Putamen (tissue), 1 donor: ENCODE measurements at regions not wholly inside any gene's neighbourhood (a gene's known extent, or its start where the extent isn't known, plus 50 kb on each side); places are given as distances from the start of the nearest gene placed in this dataset.
A peak's percentile ranks its signal among the peaks of the same experiment; 100 is the strongest.

Source experiments
- DNase-seq: peaks from one replicate; pipeline ENCODE4 v3.0.0-alpha.2; 2016; ENCODE audit warnings: low spot score

DNA sequence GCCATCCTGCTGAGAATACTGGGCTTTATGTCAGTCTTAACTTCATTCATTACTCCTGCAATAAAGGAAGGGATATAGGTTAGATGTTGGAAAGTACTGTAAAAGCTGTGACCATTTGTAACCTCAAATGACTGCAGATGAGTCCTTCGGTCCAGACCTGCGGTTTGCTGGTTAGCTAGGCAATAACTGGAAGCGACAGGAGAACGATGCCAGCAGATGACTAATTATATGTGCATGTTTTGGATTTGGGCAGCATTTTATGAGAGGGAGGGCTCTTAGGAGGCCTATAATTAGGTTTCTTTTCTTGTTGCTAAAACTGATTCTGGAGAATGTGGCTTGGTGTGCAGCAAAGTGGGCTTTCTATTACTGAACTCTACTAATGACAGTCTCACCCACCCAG, 205.6 kb downstream of the TMEM182 start:
- DNase-seq: no peak

DNA sequence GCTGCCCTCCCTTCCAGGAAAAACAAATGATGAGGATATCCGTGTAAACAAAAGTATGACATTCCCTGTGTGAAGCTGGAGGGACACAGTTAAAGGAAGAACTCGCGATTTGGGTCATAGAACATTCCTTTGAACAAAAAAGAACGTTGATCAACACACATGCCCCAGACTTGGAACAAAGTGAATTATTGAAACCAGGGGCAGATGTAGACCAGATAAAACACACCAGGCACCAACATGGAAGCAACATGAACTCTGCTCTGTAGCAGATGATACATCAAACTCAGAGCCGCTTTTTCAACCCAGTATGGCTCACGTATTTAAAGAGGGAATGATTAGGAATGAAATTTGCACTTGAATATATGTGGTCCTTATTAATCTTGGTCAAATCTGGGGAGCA, 206.5 kb downstream of the TMEM182 start:
- DNase-seq: no peak

DNA sequence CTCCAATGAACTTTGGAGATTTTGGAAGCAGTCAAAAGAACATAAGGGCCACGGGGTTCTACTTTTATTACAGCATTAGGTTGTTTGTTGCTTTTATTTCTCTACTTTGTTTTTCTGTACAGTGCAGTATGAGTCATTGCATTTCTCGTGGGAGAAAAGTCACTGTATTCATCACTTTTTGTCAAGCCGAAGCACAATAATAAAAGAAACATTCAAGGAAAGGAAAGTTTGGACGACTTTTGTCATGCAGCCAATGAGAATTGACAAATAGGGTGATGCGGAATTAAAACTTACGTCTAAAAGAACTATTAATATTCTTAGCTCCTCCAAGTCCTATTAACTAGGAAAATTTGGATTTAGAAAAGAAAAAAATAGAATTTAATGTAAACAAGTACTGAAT, 209.9 kb downstream of the TMEM182 start:
- DNase-seq: no peak

DNA sequence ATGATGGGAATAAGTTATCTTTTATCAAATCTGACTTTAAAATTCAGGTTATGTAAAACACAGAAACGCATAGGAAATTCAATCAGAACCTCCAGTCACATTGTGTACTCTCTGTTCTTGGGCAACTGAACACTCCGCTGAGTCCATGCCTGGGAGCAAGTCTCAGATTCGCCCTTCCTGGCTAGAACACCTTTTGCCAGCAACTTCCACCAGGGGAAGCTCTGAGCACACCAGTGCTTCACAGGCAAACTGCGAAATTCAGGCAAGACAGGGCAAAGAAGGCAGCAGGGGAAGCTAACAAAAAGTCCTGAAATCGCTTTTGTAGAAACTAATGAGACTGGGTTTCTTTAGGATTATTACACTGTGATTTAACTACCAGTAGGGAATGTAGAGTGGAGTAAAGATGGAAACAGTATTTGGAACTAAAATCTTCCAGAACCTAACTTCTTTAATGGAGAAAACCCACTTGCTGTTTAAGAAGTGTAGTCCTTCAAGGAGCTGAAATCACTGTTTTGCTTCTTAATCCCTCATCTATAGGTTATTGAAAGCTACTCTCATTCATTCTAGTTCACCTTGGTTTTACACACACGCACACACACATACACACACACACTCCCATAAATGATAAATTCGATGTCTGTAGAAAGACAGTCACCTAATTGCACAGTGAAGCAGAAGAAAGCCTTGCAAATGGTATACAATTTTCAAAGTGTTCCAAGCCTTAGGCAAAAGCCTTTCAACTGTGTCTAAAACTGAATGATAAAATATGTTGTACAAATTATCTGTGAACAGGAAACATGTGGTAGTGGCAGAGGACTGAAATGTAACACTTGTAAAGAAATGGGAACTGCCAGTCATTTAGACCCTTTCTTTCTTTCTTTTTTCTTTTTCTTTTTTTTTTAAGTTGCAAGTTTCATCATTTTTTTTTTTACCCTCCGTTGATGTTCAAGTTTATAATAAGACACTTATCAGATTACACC, 214.5 kb downstream of the TMEM182 start:
- DNase-seq: peak; percentile 69

DNA sequence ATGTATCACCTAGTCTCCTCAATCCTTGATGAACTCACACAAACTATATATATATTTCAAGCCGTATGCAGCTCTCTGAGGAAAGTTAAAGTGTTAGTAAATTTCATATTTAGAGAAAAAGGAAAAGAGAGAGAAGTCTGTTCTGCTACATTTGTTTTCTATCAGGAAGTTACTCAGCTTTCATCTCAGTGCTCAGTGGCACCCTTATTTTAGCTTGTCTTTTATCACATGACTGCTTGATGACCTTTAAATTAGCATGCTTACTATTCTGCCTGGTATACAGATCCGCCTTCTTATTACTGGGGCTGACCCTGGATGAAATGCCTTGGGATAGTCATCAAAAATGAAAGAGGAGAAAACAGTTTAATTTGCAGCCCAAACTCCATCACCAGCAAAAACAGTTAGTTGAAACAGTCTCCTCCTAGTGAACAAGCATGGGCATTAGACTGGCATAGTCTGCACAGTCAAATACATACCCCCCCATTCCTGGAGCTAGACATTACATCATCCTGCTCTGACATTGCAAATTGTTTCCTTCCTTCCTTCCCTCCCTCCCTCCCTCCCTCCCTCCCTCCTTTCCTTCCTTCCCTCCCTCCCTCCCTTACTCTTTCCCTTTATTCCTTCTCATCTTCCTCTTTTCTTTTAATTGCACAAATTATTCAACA, 215.7 kb downstream of the TMEM182 start:
- DNase-seq: no peak

DNA sequence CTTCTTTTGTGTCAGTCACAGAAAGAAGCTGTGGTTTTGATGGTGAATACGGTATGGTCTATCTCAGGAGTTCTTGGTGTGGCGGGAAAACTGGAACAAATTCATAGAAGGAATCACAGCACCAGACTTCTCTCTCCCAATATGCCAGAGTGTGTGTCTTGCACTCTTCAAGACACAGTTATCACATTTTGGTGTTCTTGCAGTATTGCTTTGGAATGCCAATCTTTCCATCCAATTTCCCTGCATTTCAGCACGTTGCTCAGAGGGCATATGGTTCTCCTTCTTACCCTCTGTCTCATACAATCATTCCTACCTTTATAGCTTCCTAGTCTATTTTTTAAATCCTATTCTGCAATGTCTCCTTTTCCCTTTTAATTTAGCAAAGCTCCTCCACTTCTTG, 216.3 kb downstream of the TMEM182 start:
- no peak for DNase-seq

DNA sequence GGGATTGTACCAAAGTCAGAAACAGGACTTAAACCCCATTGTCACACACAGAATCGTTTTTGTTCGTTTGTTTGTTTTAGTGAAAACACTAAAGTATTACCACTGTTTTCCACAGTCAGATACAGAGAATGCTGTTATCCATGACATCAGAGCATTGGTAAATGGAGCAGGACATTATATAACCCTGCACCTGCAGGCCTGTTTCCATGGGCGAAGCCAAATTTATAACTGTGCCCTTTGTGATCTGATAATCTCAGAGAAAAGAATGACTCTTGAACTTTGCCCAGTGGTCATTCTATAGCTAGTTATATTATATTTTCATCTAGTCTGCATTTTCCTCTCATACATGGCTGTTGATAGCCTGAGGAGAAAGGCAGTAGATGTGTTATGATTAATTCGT, 217.6 kb downstream of the TMEM182 start:
- DNase-seq: peak; percentile 9

DNA sequence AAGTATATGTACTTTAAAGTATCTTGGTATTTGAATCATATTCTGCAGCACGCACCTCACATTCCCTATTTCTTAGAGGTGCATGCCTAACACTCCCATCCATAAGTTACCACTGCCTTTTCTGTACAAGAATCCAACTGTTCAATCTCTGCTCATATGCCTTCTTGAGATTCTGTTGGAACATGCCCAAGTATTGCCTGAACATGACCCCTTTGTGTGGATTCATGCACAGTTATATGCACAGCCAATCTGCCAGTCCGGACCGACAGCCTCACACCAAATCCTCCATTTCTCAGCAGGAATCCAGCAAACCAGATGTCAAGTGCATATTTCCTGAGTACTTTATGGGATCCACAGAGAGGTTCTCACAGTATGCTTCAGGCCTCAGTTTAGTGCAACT, 222.0 kb downstream of the TMEM182 start:
- DNase-seq: no peak

DNA sequence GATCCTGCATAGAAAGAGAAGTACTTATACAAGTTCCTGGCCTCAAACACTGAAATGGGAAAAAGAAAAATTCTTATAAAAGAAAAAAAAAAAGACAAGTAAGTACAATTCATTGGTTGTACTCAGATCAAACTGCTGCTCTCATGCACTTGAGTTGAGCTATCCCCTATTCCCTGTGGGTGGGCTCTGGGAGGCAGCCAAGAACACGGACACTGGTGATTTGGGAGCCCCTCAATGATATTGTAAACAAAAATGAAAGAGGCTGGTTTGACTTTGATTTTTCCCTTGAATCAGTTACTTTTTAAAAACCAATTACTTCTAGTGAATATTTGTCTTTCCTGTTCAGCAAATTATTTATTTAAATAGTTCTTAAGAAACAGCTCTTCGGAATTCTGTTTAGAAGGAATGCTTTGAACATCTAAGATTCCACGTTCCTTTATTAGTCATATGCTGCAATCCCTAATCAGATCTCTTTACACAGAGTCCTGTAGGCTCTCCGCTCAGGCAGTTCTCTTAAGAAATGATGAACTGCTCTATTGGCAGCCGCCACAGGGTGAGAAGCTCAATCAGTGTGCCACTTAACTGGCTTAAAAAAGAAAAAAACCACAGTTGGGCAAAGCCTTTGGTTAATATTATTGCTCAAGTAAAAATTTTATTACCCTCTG, 225.1 kb downstream of the TMEM182 start:
- no peak for DNase-seq

DNA sequence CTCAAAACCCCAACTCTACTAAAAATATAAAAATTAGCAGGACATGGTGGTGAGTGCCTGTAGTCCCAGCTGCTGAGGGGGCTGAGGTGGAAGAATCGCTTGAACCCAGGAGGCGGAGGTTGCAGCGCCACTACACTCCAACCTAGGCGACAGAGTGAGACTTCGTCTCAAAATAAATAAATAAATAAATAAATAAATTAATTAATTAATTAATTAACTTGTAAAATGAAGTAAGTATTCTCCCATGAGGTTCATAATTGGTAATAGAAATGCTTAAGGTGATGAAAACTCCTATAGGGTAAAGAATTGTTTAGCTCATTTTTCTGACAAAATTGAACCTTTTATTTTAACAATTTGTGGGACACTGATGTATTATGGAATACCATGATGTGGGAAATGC, 230.8 kb downstream of the TMEM182 start:
- no peak for DNase-seq

DNA sequence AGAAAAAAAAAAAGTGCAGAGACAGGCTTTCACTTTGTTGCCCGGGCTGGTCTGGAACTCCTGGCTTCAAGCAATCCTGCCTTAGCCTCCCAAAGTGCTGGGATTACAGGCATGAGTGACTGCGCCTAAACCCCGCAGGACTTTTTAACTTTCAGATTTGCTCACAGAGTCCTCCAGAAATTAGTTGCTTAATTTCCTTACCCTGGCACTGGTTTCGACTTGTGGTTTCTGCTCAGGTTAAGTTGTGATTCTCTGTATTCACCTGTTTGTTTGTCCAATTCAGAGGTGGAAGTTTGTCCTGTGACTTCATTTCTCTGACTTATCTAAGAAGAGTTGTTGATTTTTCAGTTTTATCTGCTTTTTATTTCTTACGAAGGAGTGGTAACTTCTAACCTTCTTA, 238.1 kb downstream of the TMEM182 start:
- DNase-seq: no peak

DNA sequence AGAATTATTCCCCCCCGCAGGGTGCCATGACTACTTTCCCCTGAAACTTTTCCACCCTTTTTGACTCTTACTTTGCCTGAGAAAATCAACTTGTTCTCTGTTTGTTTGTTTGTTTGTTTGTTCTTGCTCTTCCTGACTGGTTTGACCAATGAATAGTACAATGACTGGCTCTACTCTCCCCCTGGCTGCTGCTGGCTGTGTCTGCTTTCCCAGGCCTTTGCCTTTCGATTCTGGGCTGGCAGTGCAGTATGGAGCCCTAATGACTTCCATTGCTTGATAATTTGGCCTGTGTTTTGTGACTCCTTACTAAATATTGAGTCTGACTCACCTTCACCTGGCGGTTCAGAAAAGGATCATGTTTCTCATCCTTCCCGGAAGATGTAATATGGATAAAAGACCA, 241.1 kb downstream of the TMEM182 start:
- DNase-seq: no peak

DNA sequence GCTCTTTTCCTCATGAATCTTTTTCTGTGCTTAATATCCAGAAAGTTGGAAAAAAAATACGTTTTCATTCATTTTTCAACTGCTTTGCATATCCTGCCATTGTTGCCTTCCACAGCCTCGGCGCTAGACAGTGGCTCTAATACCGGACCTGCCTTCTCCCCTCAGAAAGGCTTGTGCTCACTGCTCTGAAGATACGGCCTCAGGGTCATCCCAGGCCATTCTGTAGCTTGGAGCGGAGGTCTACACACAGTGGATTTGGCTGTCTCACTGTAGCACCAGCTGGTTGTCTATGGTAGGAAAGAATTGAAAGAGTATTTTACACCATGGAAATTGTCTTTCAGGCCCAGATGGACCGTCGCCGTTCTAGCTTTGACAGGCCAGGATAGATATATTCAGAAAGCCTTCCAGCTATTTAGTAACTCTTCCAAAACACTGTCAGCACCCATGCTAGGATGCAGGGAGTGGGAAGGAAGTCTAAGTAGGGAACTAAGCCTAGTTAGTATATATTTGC, 242.0 kb downstream of the TMEM182 start:
- DNase-seq: no peak

DNA sequence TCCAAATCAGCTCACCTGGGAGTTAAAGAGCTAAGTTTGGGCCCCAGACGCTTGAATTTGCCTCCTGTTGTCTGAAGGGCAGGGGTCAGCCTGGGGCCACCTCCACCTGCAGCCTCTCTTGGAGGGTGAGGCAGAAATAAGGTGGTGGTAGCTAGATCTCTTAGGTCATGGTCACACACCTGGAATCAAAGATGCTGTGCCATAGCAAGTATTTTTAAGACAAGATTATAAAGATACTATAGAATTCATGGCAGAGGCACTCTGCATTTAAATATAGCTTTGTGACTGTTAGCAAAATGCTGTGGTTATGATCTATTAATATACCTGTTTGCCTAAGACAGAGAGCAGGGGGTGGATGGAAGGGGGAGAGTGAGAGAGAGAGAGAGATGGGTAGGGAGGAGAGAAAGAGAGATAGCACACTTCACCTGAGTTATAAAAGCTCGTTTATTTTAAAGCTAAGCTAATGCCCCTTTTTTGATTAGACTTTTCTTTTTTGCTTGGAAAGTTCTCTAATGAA, 242.7 kb downstream of the TMEM182 start:
- DNase-seq: peak; percentile 38

DNA sequence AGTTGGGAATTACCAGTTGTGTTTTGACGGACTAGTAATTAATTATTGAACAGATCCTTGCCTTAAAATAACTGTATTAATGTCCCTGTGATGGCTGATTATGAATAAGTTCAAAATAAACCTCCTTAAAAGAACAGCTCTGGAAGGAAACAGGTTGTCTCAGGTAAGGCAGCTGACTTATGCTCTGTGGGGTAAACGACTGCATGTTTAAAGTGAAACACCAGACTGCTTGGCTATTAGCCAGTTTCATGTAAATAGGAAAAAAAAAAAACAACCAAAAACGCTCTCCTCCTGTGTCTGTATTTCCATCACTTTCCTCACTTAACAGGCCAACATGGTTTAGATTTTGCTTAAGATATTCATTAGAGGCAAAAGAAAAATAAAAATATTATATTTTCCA, 243.6 kb downstream of the TMEM182 start:
- DNase-seq: no peak

DNA sequence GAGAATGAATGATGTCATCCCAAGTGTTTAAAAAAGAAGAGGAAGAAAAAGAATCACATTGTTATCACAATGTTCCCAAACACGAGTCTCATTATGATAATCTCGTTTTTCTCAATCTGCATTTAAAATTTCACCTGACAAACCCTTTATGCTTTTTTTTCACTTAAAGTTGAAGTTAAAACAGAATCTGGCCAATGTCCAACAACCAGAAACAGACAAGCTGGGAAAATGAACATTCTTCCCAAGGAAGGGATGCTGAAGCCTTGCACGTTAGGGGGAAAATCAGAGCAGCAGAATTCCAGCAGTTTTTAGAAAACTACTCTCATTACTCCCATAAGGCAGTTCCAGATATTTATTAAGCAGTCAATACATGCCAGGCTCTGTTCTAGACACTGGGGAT, 245.3 kb downstream of the TMEM182 start:
- no peak for DNase-seq

DNA sequence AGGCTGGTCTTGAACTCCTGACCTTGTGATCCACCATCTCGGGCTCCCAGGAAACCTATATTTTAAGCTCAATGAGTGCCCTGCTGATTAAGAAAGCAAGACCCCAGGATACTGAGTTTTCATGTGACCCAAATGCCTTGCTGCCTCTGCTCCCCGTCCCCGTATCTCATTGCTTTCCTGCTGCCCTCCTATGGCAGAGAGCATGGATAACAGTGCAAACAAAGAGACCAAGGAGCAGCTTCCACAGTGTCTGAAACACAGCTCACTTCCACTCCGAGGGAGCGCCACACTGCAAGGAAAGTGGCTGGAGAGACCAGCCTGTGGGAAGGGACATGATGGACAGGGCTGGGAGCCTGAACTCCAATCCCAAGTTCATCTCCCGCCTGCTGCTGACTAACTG, 246.8 kb downstream of the TMEM182 start:
- no peak for DNase-seq

DNA sequence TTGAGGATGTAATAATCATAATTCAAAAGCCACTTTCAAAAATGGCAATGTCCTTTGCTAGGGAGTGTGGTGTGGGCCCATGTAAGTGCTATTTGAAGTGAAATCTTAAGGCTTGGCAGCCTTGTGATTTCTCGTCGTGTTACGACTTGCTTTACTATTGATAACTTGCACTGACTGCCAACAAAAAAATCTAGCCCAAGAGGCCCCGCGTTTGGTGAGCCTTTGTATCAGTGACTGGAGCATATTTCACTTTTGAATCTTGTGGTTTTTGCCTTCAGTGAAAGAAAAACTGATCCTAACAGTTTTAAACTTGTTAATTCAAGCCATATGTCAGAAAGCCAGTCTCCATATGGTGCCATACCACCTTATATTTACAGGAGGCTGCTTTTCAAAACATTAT, 248.0 kb downstream of the TMEM182 start:
- DNase-seq: no peak

DNA sequence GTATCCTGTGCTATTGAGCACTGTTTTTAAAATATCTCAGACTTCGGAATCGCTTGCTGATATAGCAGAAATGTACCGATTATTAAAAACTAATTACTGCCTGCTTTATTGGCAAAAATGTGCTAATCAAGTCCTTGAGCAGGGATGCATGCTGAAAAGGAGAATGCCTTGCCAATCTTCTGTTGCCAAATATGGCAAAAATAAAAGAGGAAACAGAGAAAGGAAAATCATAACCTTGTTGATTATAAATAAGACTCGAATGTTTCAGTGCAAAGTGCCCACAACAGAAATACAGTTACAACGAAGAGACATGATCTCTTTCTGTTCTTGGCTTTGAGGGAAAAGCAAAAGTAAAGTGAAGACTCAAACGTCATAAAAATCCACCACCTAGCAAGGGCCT, 248.5 kb downstream of the TMEM182 start:
- no peak for DNase-seq

DNA sequence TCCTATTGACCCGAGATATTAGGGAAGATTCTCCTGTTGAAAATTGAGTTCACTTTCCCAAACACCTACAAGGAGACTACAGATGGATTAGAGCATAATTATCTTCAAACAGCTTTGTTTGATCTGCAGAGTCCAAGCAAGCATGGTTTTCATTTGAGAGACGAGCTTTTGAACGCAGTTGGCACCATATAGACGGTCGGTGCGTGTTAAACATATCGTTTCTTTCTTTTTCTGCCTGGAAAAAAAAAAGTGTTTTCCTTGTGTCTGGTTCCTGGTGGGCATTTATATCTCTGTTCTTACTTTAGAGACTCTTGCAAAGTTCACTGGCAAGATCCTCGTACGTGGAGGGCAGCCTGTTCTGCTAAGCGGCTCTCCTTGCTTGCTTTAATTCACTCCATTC, 248.9 kb downstream of the TMEM182 start:
- no peak for DNase-seq

DNA sequence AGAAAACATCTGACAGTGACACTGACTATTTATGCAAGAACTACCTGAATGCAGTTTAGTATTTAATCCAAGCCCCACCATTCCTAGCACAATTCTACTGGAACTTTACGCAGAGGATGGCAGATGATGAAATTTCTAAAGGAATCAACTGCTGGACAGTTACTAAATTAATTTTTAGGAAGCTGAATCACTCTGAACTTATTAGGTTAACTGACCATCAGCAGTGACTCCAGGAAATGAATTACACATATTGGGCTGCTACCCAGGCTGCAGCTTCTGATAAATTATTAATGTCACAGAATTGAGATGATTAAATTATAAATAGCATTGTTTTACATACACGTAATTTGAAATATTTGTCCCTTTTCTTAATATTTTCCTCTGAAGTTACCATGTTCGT, 250.8 kb downstream of the TMEM182 start:
- no peak for DNase-seq

DNA sequence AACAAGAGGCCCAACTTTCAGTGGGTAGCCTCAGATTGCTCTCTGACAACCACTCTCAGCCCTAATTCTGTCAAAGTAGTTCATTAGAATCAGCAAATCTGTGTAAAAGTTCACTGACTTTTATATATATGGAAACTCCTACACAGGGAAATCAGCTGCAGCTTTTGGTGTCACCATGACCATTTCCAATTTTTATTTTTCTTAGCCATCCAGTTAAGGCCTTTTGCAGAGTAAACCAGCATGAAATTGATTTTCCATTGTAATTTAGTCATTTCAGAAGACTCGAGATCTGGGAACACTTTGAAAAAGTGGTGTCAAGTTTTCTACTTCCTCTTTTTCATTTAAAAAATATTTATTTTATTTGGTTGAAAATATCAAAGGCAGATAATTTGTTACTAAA, 263.2 kb downstream of the TMEM182 start:
- no peak for DNase-seq

DNA sequence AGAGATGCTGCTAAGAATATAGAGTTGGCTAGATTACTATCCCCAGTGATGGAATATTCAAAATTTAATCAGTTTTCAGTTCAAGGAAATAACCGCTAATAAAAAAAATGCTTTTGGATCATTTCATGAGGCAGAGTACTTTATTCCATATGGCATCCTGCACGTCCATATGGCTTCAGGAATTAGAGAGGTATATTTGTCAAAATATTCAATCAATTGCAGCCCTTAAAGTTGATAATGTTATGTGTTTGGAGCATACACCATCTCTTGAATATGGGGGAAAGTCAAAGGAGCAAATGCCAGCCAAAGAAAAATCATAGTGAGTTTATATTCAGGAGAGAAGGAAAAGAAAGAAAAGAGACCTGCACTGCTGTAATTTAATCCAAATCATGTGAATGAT, 266.4 kb downstream of the TMEM182 start:
- no peak for DNase-seq
